OCI-LY3 (cell line): ENCODE measurements at regions not wholly inside any gene's neighbourhood (a gene's known extent, or its start where the extent isn't known, plus 50 kb on each side); places are given as distances from the start of the nearest gene placed in this dataset.

ENCODE experiments used
- H2AFZ ChIP-seq: fragments of 200-600, 300-600 bp; shearing (Covaris generic); 2 replicates; pipeline ENCODE4 v1.6.0; 2014; ENCODE audit warnings: antibody characterized with exemption, low read depth, low read length
- H3K27ac ChIP-seq: fragments of 200-600, 300-600 bp; sonication (generic); 2 replicates; pipeline ENCODE4 v1.5.1; 2014; ENCODE audit warnings: mild to moderate bottlenecking, low read length, moderate library complexity, mixed read lengths
- H3K27me3 ChIP-seq: fragments of 200-600, 300-600 bp; sonication (generic); 2 replicates; pipeline ENCODE4 v1.6.1; 2014; ENCODE audit warnings: low read depth, low read length, mixed read lengths
- H3K36me3 ChIP-seq: fragments of 200-600, 300-600 bp; sonication (generic); replicated peaks from 2 replicates; pipeline ENCODE3; 2014; ENCODE audit warnings: low read depth, low read length, mixed read lengths
- H3K4me1 ChIP-seq: fragments of 300-600, 200-600 bp; sonication (generic); 2 replicates; pipeline ENCODE4 v1.6.1; 2014; ENCODE audit warnings: low read length, mixed read lengths
- H3K4me2 ChIP-seq: fragments of 200-600, 300-600 bp; sonication (generic); 2 replicates; pipeline ENCODE4 v1.6.1; 2014; ENCODE audit warnings: low read length, mixed read lengths
- H3K4me3 ChIP-seq: fragments of 300-600, 200-600 bp; sonication (generic); 2 replicates; pipeline ENCODE4 v1.5.1; 2014; ENCODE audit warnings: antibody characterized with exemption, mild to moderate bottlenecking, low read length, moderate library complexity
- H3K79me2 ChIP-seq: fragments of 300-600, 200-600 bp; shearing (Covaris generic); 2 replicates; pipeline ENCODE4 v1.6.1; 2014; ENCODE audit warnings: mild to moderate bottlenecking, low read length, mixed read lengths
- H3K9ac ChIP-seq: fragments of 300-600, 200-600 bp; shearing (Covaris generic); 2 replicates; pipeline ENCODE4 v1.6.0; 2014; ENCODE audit warnings: mild to moderate bottlenecking, low read length, moderate library complexity
- H3K9me3 ChIP-seq: fragments of 200-600, 300-600 bp; shearing (Covaris generic); 2 replicates; pipeline ENCODE4 v1.6.1; 2014; ENCODE audit warnings: low read length, mixed read lengths; ENCODE audit not compliant: insufficient read depth
- H4K20me1 ChIP-seq: fragments of 200-600, 300-600 bp; sonication (generic); 2 replicates; pipeline ENCODE4 v1.6.1; 2016; ENCODE audit warnings: low read length, mixed read lengths; ENCODE audit not compliant: insufficient read depth
- EZH2phosphoT487 ChIP-seq: fragments of 200-600 bp; shearing (Covaris generic); IDR thresholded peaks from 2 replicates; pipeline ENCODE4 v1.6.1; 2018; ENCODE audit warnings: antibody characterized with exemption, mixed run types, low read depth
- TF ChIP-seq, protein P1 (sequence below): fragments of 200-600, 300-600 bp; sonication (generic); IDR thresholded peaks from 2 replicates; pipeline ENCODE4 v1.5.1; 2014; ENCODE audit warnings: antibody characterized with exemption, low read length, low read depth

DNA sequence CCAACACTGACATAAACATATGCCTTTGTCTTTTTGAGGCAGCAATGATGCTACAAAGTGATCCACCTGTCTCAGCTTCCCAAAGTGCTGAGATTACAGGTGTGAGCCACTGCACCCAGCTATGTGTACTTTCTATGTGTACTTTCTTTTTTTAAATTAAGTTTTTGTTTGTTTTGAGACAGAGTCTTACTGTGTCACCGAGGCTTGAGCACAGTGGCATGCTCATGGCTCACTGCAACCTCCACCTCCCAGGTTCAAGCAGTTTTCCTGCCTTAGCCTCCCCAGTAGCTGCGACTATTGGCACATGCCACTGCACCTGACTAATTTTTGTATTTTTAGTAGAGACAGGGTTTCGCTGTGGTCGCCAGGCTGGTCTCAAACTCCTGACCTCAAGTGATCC, 172.5 kb upstream of the ALG10B start:
- H3K9me3 ChIP-seq: no peaks in the 10 kb centered on the region
- H3K9ac ChIP-seq: no peak overlapping the region
- no peaks in the 10 kb centered on the region for H3K79me2 ChIP-seq
- no peak overlapping the region for H3K4me3 ChIP-seq
- no peaks in the 10 kb centered on the region for H3K4me1 ChIP-seq
- no peaks in the 10 kb centered on the region for H3K27me3 ChIP-seq
- no peaks in the 10 kb centered on the region for H3K36me3 ChIP-seq
- no peak overlapping the region for H2AFZ ChIP-seq
- TF ChIP-seq, protein P1, sequence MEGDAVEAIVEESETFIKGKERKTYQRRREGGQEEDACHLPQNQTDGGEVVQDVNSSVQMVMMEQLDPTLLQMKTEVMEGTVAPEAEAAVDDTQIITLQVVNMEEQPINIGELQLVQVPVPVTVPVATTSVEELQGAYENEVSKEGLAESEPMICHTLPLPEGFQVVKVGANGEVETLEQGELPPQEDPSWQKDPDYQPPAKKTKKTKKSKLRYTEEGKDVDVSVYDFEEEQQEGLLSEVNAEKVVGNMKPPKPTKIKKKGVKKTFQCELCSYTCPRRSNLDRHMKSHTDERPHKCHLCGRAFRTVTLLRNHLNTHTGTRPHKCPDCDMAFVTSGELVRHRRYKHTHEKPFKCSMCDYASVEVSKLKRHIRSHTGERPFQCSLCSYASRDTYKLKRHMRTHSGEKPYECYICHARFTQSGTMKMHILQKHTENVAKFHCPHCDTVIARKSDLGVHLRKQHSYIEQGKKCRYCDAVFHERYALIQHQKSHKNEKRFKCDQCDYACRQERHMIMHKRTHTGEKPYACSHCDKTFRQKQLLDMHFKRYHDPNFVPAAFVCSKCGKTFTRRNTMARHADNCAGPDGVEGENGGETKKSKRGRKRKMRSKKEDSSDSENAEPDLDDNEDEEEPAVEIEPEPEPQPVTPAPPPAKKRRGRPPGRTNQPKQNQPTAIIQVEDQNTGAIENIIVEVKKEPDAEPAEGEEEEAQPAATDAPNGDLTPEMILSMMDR: no peak
- no peak for TF ChIP-seq EZH2phosphoT487
- H3K27ac ChIP-seq: no peak overlapping the region
- no peak overlapping the region for H3K4me2 ChIP-seq
- H4K20me1 ChIP-seq: no peaks in the 10 kb centered on the region

DNA sequence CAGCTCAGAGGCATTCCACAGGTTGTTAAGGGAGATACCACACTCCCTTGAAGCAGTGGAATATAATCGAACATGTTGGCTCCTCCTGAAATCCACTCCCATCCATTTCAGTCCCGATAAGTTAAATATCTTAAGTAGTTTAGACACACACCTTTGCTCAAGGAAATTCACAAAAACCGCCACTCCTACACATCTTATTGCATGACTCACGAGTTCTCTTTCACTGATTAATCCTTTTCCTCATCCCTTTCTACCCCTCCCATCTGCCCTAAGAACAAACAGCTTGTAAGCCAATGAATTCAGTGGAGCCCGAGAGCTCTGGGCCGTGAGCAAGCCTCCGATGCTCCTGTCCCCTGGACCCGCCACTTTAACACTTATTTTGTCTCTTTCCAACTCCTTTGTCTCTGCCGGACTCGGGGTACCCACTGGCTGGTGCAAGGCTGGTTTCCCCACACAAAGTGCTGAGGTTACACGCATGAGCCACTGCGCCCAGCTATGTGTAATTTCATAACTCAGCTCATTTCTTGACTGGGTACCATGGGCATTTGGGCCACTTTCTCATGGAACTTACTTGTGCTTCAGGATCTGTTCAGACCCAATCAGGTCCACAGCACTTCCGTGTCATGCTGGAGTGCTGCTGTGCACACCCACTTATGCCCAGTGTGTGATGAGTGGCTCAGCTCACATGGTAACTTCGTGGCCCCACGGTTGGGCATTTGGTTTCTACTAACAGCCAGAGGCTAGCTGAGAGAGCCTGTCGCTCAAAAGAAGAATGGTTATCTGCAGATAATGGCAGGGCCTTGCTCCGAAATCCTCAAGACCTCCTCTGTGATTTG, 171.8 kb upstream of the ALG10B start:
- H3K9ac ChIP-seq: no peak overlapping the region
- no peaks in the 10 kb centered on the region for H3K9me3 ChIP-seq
- no peaks in the 10 kb centered on the region for H3K4me1 ChIP-seq
- no peaks in the 10 kb centered on the region for H3K36me3 ChIP-seq
- no peak overlapping the region for H3K4me3 ChIP-seq
- TF ChIP-seq, protein P1: no peak
- TF ChIP-seq EZH2phosphoT487: no peak
- H2AFZ ChIP-seq: no peak overlapping the region
- no peaks in the 10 kb centered on the region for H3K27me3 ChIP-seq
- H3K79me2 ChIP-seq: no peaks in the 10 kb centered on the region
- H3K4me2 ChIP-seq: no peak overlapping the region
- H3K27ac ChIP-seq: no peak overlapping the region
- no peaks in the 10 kb centered on the region for H4K20me1 ChIP-seq

- H2AFZ ChIP-seq: no peak overlapping the region
- H4K20me1 ChIP-seq: no peaks in the 10 kb centered on the region
- no peaks in the 10 kb centered on the region for H3K4me1 ChIP-seq
- no peak overlapping the region for H3K27ac ChIP-seq
- H3K9ac ChIP-seq: no peak overlapping the region
- TF ChIP-seq, protein P1: no peak
- TF ChIP-seq EZH2phosphoT487: no peak
- H3K27me3 ChIP-seq: no peaks in the 10 kb centered on the region
- H3K4me2 ChIP-seq: no peak overlapping the region
- no peaks in the 10 kb centered on the region for H3K9me3 ChIP-seq
- H3K4me3 ChIP-seq: no peak overlapping the region
- no peaks in the 10 kb centered on the region for H3K79me2 ChIP-seq
- H3K36me3 ChIP-seq: no peaks in the 10 kb centered on the region
Measured at GRCh38 chr12:38149395-38150073, 167.0 kb upstream of the ALG10B start.

- no peak overlapping the region for H3K4me2 ChIP-seq
- no peaks in the 10 kb centered on the region for H3K79me2 ChIP-seq
- no peaks in the 10 kb centered on the region for H3K9me3 ChIP-seq
- H3K4me1 ChIP-seq: no peaks in the 10 kb centered on the region
- no peak overlapping the region for H3K4me3 ChIP-seq
- no peaks in the 10 kb centered on the region for H3K27me3 ChIP-seq
- H4K20me1 ChIP-seq: no peaks in the 10 kb centered on the region
- TF ChIP-seq, protein P1: no peak
- TF ChIP-seq EZH2phosphoT487: no peak
- no peak overlapping the region for H2AFZ ChIP-seq
- no peak overlapping the region for H3K9ac ChIP-seq
- H3K27ac ChIP-seq: no peak overlapping the region
- H3K36me3 ChIP-seq: no peaks in the 10 kb centered on the region
Measured at GRCh38 chr12:38151991-38152700, 164.4 kb upstream of the ALG10B start.
